ENCODE measurements at regions not wholly inside any gene's neighbourhood (a gene's known extent, or its start where the extent isn't known, plus 50 kb on each side); places are given as distances from the start of the nearest gene placed in this dataset.

- Histone ChIP-seq H3K9ac (ENCODE audit: insufficient read depth, low read length) (no peak overlapping the region), H3K4me1 (ENCODE audit: control insufficient read depth, extremely low read depth, insufficient read depth, low read length) (peaks cover 21% of the 10 kb centered on the region), H3K27ac (ENCODE audit: insufficient read depth, low read length) (peak overlapping the region; percentile 40), H3K4me2 (ENCODE audit: extremely low read depth, insufficient read depth, low read length) (peak overlapping the region; percentile 54), H3K79me2 (ENCODE audit: control insufficient read depth, insufficient read depth, low read length) (no peaks in the 10 kb centered on the region), H3K36me3 (ENCODE audit: control insufficient read depth, insufficient read depth, low read length) (no peaks in the 10 kb centered on the region), H4K20me1 (ENCODE audit: control insufficient read depth, extremely low read depth, insufficient read depth, low read length) (no peaks in the 10 kb centered on the region), H3K27me3 (ENCODE audit: control insufficient read depth, insufficient read depth, low read length) (no peaks in the 10 kb centered on the region), H2AFZ (ENCODE audit: low read length) (no peak overlapping the region), H3K9me3 (ENCODE audit: control insufficient read depth, insufficient read depth, low read depth, low read length) (no peaks in the 10 kb centered on the region), H3K4me3 (replicated peaks in 1 of 4; ENCODE audit: control extremely low read depth in 1 of 4, insufficient read depth in 1 of 4, low read depth in 3 of 4, low read length in 4 of 4) (no peak overlapping the region)
- DNase-seq (ENCODE audit: low read depth in 2 of 2), result peak in 1 of 2 donors; percentile 33
- TF ChIP-seq CTCF (conservative IDR thresholded peaks at IDR 0.05 in 1 of 2, IDR thresholded peaks at IDR 0.05 in 1 of 2; ENCODE audit: low read depth in 1 of 2, low read length in 2 of 2), result no peak
- TF ChIP-seq EZH2 (IDR thresholded peaks at IDR 0.05; ENCODE audit: low read length, missing control alignments), result no peak
Measured at GRCh38 chr21:33977017-33977720, 61.6 kb upstream of the ATP5PO start.

- H2AFZ ChIP-seq (ENCODE audit: low read length), result peak overlapping the region; percentile 58
- H3K9me3 ChIP-seq (ENCODE audit: control insufficient read depth, insufficient read depth, low read depth, low read length), result no peaks in the 10 kb centered on the region
- H3K4me1 ChIP-seq (ENCODE audit: control insufficient read depth, extremely low read depth, insufficient read depth, low read length), result peaks cover 25% of the 10 kb centered on the region
- DNase-seq (ENCODE audit: low read depth in 2 of 2), result peak; percentile 90 to 99
- no peaks in the 10 kb centered on the region for H3K27me3 ChIP-seq (ENCODE audit: control insufficient read depth, insufficient read depth, low read length)
- peak overlapping the region in 1 of 4 experiments; percentile 5 for H3K4me3 ChIP-seq (replicated peaks in 1 of 4; ENCODE audit: control extremely low read depth in 1 of 4, insufficient read depth in 1 of 4, low read depth in 3 of 4, low read length in 4 of 4)
- H3K4me2 ChIP-seq (ENCODE audit: extremely low read depth, insufficient read depth, low read length), result peak overlapping the region; percentile 72
- H3K9ac ChIP-seq (ENCODE audit: insufficient read depth, low read length), result peak overlapping the region; percentile 39
- H3K79me2 ChIP-seq (ENCODE audit: control insufficient read depth, insufficient read depth, low read length), result no peaks in the 10 kb centered on the region
- H4K20me1 ChIP-seq (ENCODE audit: control insufficient read depth, extremely low read depth, insufficient read depth, low read length), result no peaks in the 10 kb centered on the region
- TF ChIP-seq EZH2 (IDR thresholded peaks at IDR 0.05; ENCODE audit: low read length, missing control alignments), result no peak
- TF ChIP-seq CTCF (conservative IDR thresholded peaks at IDR 0.05 in 1 of 2, IDR thresholded peaks at IDR 0.05 in 1 of 2; ENCODE audit: low read depth in 1 of 2, low read length in 2 of 2), result no peak
- no peaks in the 10 kb centered on the region for H3K36me3 ChIP-seq (ENCODE audit: control insufficient read depth, insufficient read depth, low read length)
- H3K27ac ChIP-seq (ENCODE audit: insufficient read depth, low read length), result peak overlapping the region; percentile 93
Measured at GRCh38 chr21:33976082-33977016, 60.7 kb upstream of the ATP5PO start.

GRCh38 chr21:33975548-33976081, 60.0 kb upstream of the ATP5PO start:
- peak in 1 of 2 donors; percentile 67 for DNase-seq (ENCODE audit: low read depth in 2 of 2)
- H3K4me1 ChIP-seq (ENCODE audit: control insufficient read depth, extremely low read depth, insufficient read depth, low read length), result peaks cover 25% of the 10 kb centered on the region

More at GRCh38 chr21:33975548-33976081, 60.0 kb upstream of the ATP5PO start:
- Histone ChIP-seq H3K4me3 (replicated peaks in 1 of 4; ENCODE audit: control extremely low read depth in 1 of 4, insufficient read depth in 1 of 4, low read depth in 3 of 4, low read length in 4 of 4) (no peak overlapping the region), H3K9ac (ENCODE audit: insufficient read depth, low read length) (peak overlapping the region; percentile 11), H3K36me3 (ENCODE audit: control insufficient read depth, insufficient read depth, low read length) (no peaks in the 10 kb centered on the region), H3K9me3 (ENCODE audit: control insufficient read depth, insufficient read depth, low read depth, low read length) (no peaks in the 10 kb centered on the region), H3K27ac (ENCODE audit: insufficient read depth, low read length) (peak overlapping the region; percentile 93), H4K20me1 (ENCODE audit: control insufficient read depth, extremely low read depth, insufficient read depth, low read length) (no peaks in the 10 kb centered on the region), H3K27me3 (ENCODE audit: control insufficient read depth, insufficient read depth, low read length) (no peaks in the 10 kb centered on the region), H3K4me2 (ENCODE audit: extremely low read depth, insufficient read depth, low read length) (peak overlapping the region; percentile 72), H2AFZ (ENCODE audit: low read length) (peak overlapping the region; percentile 58), H3K79me2 (ENCODE audit: control insufficient read depth, insufficient read depth, low read length) (no peaks in the 10 kb centered on the region)
- TF ChIP-seq CTCF (conservative IDR thresholded peaks at IDR 0.05 in 1 of 2, IDR thresholded peaks at IDR 0.05 in 1 of 2; ENCODE audit: low read depth in 1 of 2, low read length in 2 of 2), result no peak
- no peak for TF ChIP-seq EZH2 (IDR thresholded peaks at IDR 0.05; ENCODE audit: low read length, missing control alignments)

Measured in fibroblast of lung (primary cell).